Cardiac muscle cell (in vitro differentiated cells and primary cell): ENCODE measurements at regions not wholly inside any gene's neighbourhood (a gene's known extent, or its start where the extent isn't known, plus 50 kb on each side); places are given as distances from the start of the nearest gene placed in this dataset.

Experiments
- DNase-seq, 2 donors: peaks; one replicate each; pipeline versions ENCODE4 v3.0.0 to v3.0.0-alpha.2; 2010 to 2017; ENCODE audit warnings: low read depth in 1 of 2, low spot score in 1 of 2
- H3K27ac ChIP-seq: fragments of 200-600 bp; sonication (generic); 2 replicates; pipeline ENCODE4 v1.5.1; 2016
- H3K27me3 ChIP-seq: fragments of 200-600 bp; sonication (generic); 2 replicates; pipeline ENCODE4 v1.6.0; 2016; ENCODE audit warnings: control low read depth
- H3K36me3 ChIP-seq: fragments of 200-600 bp; sonication (generic); 2 replicates; pipeline ENCODE4 v1.5.1; 2016; ENCODE audit warnings: control low read depth
- H3K4me1 ChIP-seq: fragments of 200-600 bp; sonication (generic); 2 replicates; pipeline ENCODE4 v1.8.1; 2017; ENCODE audit warnings: low read depth, mild to moderate bottlenecking, mixed run types
- H3K4me3 ChIP-seq: fragments of 200-600 bp; sonication (generic); 2 replicates; pipeline ENCODE4 v1.5.1; 2016; ENCODE audit warnings: mild to moderate bottlenecking
- H3K9me3 ChIP-seq: fragments of 200-600 bp; sonication (generic); 2 replicates; pipeline ENCODE4 v1.5.1; 2017; ENCODE audit warnings: low read depth, mild to moderate bottlenecking, control low read depth
- CTCF ChIP-seq: IDR thresholded peaks from 2 replicates; pipeline ENCODE4 v1.5.1; 2012; ENCODE audit warnings: low read depth, mild to moderate bottlenecking, low read length

GRCh38 chr11:134489728-134490127 lies 77.7 kb upstream of the B3GAT1 start:
- no peaks in the 10 kb centered on the region for H3K9me3 ChIP-seq
- no peaks in the 10 kb centered on the region for H3K27me3 ChIP-seq
- no peaks in the 10 kb centered on the region for H3K4me1 ChIP-seq
- no peak for TF ChIP-seq CTCF
- no peaks in the 10 kb centered on the region for H3K36me3 ChIP-seq
- H3K27ac ChIP-seq = no peak overlapping the region
- no peak overlapping the region for H3K4me3 ChIP-seq
- no peak for DNase-seq

GRCh38 chr11:134488913-134489312 lies 76.9 kb upstream of the B3GAT1 start:
- no peaks in the 10 kb centered on the region for H3K4me1 ChIP-seq
- TF ChIP-seq CTCF = no peak
- no peak overlapping the region for H3K27ac ChIP-seq
- no peaks in the 10 kb centered on the region for H3K27me3 ChIP-seq
- H3K4me3 ChIP-seq = no peak overlapping the region
- DNase-seq = no peak
- no peaks in the 10 kb centered on the region for H3K36me3 ChIP-seq
- no peaks in the 10 kb centered on the region for H3K9me3 ChIP-seq

- Histone ChIP-seq H3K27me3 (no peaks in the 10 kb centered on the region), H3K4me3 (no peak overlapping the region), H3K4me1 (no peaks in the 10 kb centered on the region), H3K36me3 (no peaks in the 10 kb centered on the region), H3K27ac (no peak overlapping the region), H3K9me3 (no peaks in the 10 kb centered on the region)
- no peak for TF ChIP-seq CTCF
- DNase-seq = no peak
Observed at GRCh38 chr11:134488512-134488911, 76.5 kb upstream of the B3GAT1 start.

GRCh38 chr11:134487696-134488095 lies 75.7 kb upstream of the B3GAT1 start:
- DNase-seq = no peak
- Histone ChIP-seq H3K36me3 (no peaks in the 10 kb centered on the region), H3K4me3 (no peak overlapping the region), H3K4me1 (no peaks in the 10 kb centered on the region), H3K27me3 (no peaks in the 10 kb centered on the region), H3K9me3 (no peaks in the 10 kb centered on the region), H3K27ac (no peak overlapping the region)
- TF ChIP-seq CTCF = no peak

- no peaks in the 10 kb centered on the region for H3K36me3 ChIP-seq
- H3K27me3 ChIP-seq = no peaks in the 10 kb centered on the region
- no peaks in the 10 kb centered on the region for H3K4me1 ChIP-seq
- no peak for DNase-seq
- no peak overlapping the region for H3K27ac ChIP-seq
- no peaks in the 10 kb centered on the region for H3K9me3 ChIP-seq
- no peak overlapping the region for H3K4me3 ChIP-seq
- TF ChIP-seq CTCF = no peak
Observed at GRCh38 chr11:134486704-134487103, 74.7 kb upstream of the B3GAT1 start.

- Histone ChIP-seq H3K4me1 (no peaks in the 10 kb centered on the region), H3K27ac (no peak overlapping the region), H3K4me3 (no peak overlapping the region), H3K36me3 (no peaks in the 10 kb centered on the region), H3K9me3 (no peaks in the 10 kb centered on the region), H3K27me3 (no peaks in the 10 kb centered on the region)
- TF ChIP-seq CTCF = no peak
- no peak for DNase-seq
Observed at GRCh38 chr11:134486106-134486505, 74.1 kb upstream of the B3GAT1 start.
